ENCODE measurements at regions not wholly inside any gene's neighbourhood (a gene's known extent, or its start where the extent isn't known, plus 50 kb on each side); places are given as distances from the start of the nearest gene placed in this dataset.

DNA sequence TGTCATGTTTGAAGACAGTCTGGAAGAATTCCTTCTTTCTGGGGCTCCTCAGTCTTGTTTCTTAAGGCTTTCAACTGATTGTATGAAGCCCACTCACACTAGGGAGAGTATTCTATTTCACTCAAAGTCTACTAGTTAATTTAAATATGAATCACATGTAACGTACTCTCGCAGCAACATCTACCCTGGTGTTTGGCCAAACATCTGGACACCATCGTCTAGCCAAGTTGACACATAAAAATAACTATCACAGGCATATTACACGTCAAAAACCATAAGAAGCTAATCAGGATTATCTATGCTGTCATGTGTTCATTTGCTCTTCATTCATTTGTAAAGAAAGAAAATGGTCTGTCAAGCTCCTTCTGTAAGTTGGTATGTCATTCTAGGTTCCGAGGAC, 787.4 kb downstream of the KCNJ2 start:
- Histone ChIP-seq H4K20me1 (ENCODE audit: low read length) (no peaks in the 10 kb centered on the region), H3K9me3 (ENCODE audit: low read length) (no peaks in the 10 kb centered on the region), H3K27me3 (ENCODE audit: low read length) (peaks cover 4% of the 10 kb centered on the region; the same call in 1 of the 2 replicates), H3F3A (ENCODE audit: low read length, unreplicated experiment) (no peaks in the 10 kb centered on the region), H3K4me2 (ENCODE audit: low read length) (no peak overlapping the region), H3K36me3 (ENCODE audit: low read depth, low read length) (no peaks in the 10 kb centered on the region), H3K4me3 (ENCODE audit: low read length) (no peak overlapping the region), H3K27ac (ENCODE audit: low read length) (no peak overlapping the region), H2AFZ (ENCODE audit: low read length) (no peak overlapping the region), H3K9me2 (replicated peaks; ENCODE audit: low read length) (peaks cover 4% of the 10 kb centered on the region; the same call in 1 of the 2 replicates), H3K9ac (ENCODE audit: low read length) (no peak overlapping the region), H3K79me2 (ENCODE audit: low read length) (no peaks in the 10 kb centered on the region), H3K4me1 (ENCODE audit: insufficient read depth, low read length) (no peaks in the 10 kb centered on the region)
- ChIA-PET CTCF (no interaction called here), POLR2A (ENCODE audit: unreplicated experiment) (no interaction called here)
- ATAC-seq: no peak
- intact Hi-C loops (cut with micrococcal nuclease): no loop called here
- no peak for DNase-seq
- no peak for TF ChIP-seq EZH2phosphoT487 (IDR thresholded peaks at IDR 0.05; ENCODE audit: borderline replicate concordance, low read length)
- no peak for TF ChIP-seq EZH2 (IDR thresholded peaks at IDR 0.05; ENCODE audit: low read length, unreplicated experiment)
- TF ChIP-seq, protein P1, sequence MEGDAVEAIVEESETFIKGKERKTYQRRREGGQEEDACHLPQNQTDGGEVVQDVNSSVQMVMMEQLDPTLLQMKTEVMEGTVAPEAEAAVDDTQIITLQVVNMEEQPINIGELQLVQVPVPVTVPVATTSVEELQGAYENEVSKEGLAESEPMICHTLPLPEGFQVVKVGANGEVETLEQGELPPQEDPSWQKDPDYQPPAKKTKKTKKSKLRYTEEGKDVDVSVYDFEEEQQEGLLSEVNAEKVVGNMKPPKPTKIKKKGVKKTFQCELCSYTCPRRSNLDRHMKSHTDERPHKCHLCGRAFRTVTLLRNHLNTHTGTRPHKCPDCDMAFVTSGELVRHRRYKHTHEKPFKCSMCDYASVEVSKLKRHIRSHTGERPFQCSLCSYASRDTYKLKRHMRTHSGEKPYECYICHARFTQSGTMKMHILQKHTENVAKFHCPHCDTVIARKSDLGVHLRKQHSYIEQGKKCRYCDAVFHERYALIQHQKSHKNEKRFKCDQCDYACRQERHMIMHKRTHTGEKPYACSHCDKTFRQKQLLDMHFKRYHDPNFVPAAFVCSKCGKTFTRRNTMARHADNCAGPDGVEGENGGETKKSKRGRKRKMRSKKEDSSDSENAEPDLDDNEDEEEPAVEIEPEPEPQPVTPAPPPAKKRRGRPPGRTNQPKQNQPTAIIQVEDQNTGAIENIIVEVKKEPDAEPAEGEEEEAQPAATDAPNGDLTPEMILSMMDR (conservative IDR thresholded peaks at IDR 0.05; ENCODE audit: low read depth, low read length): no peak
- BruUV-seq (replicated peaks): no TSS peak

DNA sequence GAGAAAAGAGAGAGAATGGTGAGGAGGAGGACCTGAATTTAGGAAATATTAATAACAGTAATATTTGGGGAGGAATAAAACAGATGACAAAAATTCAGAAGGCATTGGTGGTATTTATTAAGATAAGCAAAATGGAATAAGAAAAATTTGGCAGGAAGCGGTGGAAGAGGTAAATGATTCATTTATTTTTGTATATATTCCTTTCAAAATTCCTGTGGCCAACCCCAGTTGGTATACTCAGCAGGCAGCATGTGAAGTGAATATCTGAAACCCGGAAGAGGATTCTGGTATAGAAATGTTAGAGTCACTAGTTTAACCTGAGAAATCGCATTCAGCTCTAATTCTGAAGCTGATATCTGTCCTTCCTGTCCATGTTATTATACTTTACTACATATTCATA, 792.0 kb downstream of the KCNJ2 start:
- DNase-seq (no peak), ATAC-seq (no peak)
- Histone ChIP-seq H3K9me2 (replicated peaks; ENCODE audit: low read length) (peaks cover 4% of the 10 kb centered on the region; the same call in 1 of the 2 replicates), H3K9me3 (ENCODE audit: low read length) (peaks cover 5% of the 10 kb centered on the region; the same call in 1 of the 2 replicates), H3K4me1 (ENCODE audit: insufficient read depth, low read length) (no peaks in the 10 kb centered on the region), H3K4me2 (ENCODE audit: low read length) (no peak overlapping the region), H3K4me3 (ENCODE audit: low read length) (no peak overlapping the region), H4K20me1 (ENCODE audit: low read length) (no peaks in the 10 kb centered on the region), H3K27ac (ENCODE audit: low read length) (no peak overlapping the region), H3K9ac (ENCODE audit: low read length) (no peak overlapping the region), H3K79me2 (ENCODE audit: low read length) (no peaks in the 10 kb centered on the region), H3K36me3 (ENCODE audit: low read depth, low read length) (no peaks in the 10 kb centered on the region), H2AFZ (ENCODE audit: low read length) (0 out of 2 replicates have a peak overlapping the region, but pooled peaks have one; percentile 14), H3K27me3 (ENCODE audit: low read length) (0 out of 2 replicates have a peak, but pooled peaks cover 4% of the 10 kb centered on the region), H3F3A (ENCODE audit: low read length, unreplicated experiment) (no peaks in the 10 kb centered on the region)
- BruUV-seq (replicated peaks): no TSS peak
- TF ChIP-seq, protein P1 (conservative IDR thresholded peaks at IDR 0.05; ENCODE audit: low read depth, low read length): no peak
- ChIA-PET POLR2A (ENCODE audit: unreplicated experiment) (no interaction called here), CTCF (no interaction called here)
- intact Hi-C loops (cut with micrococcal nuclease): no loop called here

DNA sequence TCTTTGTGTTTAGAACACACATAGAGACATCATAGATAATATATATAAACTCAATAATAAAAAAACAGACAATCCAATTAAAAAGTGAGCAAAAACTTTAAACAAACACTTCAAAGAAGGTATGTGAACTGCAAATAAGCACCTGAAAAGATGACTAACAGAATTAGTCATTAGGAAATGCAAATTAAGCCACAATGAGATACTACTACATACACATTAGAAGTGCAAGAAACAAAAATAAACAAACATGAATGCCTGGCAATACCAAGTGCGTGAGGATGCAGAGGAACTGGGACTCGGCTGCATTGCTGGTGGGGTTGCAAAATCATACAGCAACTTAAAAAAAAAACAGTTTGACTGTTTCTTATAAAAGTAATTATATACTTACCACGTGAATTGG, 799.0 kb downstream of the KCNJ2 start:
- H3K4me1 ChIP-seq (ENCODE audit: insufficient read depth, low read length): no peaks in the 10 kb centered on the region
- no TSS peak for BruUV-seq (replicated peaks)
- DNase-seq (peak; percentile 33), ATAC-seq (peak; percentile 40; the same call in 1 of the 2 replicates)
- no peak overlapping the region for H3K27ac ChIP-seq (ENCODE audit: low read length)
- no peak overlapping the region for H3K4me3 ChIP-seq (ENCODE audit: low read length)
- H3K9me2 ChIP-seq (replicated peaks; ENCODE audit: low read length): 0 out of 2 replicates have a peak, but pooled peaks cover 3% of the 10 kb centered on the region
- no peak overlapping the region for H3K4me2 ChIP-seq (ENCODE audit: low read length)
- ChIA-PET CTCF (no interaction called here), POLR2A (ENCODE audit: unreplicated experiment) (no interaction called here)
- no peaks in the 10 kb centered on the region for H3K27me3 ChIP-seq (ENCODE audit: low read length)
- no peaks in the 10 kb centered on the region for H3K36me3 ChIP-seq (ENCODE audit: low read depth, low read length)
- TF ChIP-seq EZH2phosphoT487 (IDR thresholded peaks at IDR 0.05; ENCODE audit: borderline replicate concordance, low read length) (no peak), EZH2 (IDR thresholded peaks at IDR 0.05; ENCODE audit: low read length, unreplicated experiment) (no peak)
- TF ChIP-seq, protein P1 (conservative IDR thresholded peaks at IDR 0.05; ENCODE audit: low read depth, low read length): no peak
- intact Hi-C loops (cut with micrococcal nuclease): no loop called here
- no peak overlapping the region for H2AFZ ChIP-seq (ENCODE audit: low read length)
- H3K9ac ChIP-seq (ENCODE audit: low read length): no peak overlapping the region
- no peaks in the 10 kb centered on the region for H4K20me1 ChIP-seq (ENCODE audit: low read length)
- peaks cover 8% of the 10 kb centered on the region; the same call in 1 of the 2 replicates for H3K9me3 ChIP-seq (ENCODE audit: low read length)
- no peaks in the 10 kb centered on the region for H3K79me2 ChIP-seq (ENCODE audit: low read length)
- H3F3A ChIP-seq (ENCODE audit: low read length, unreplicated experiment): no peaks in the 10 kb centered on the region
